Suprapubic skin (tissue), 4 donors: ENCODE measurements at regions not wholly inside any gene's neighbourhood (a gene's known extent, or its start where the extent isn't known, plus 50 kb on each side); places are given as distances from the start of the nearest gene placed in this dataset.

Experiments used
- CTCF ChIP-seq, 2 donors: fragments of 200-600 bp in 1 of 2; fragments of 450-650 bp in 1 of 2; sonication (generic) in 1 of 2; IDR thresholded peaks; one replicate each; pipeline ENCODE4 v1.5.1; 2016 to 2019; ENCODE audit warnings: antibody characterized with exemption in 2 of 2, mild to moderate bottlenecking in 1 of 2, moderate library complexity in 1 of 2
- EP300 ChIP-seq: sonication (generic); formaldehyde crosslinking; IDR thresholded peaks from one replicate; pipeline ENCODE4 v1.6.1; 2017; ENCODE audit warnings: antibody characterized with exemption
- POLR2A ChIP-seq, 2 donors: fragments of 450-650 bp; IDR thresholded peaks; one replicate each; pipeline ENCODE4 v1.6.1; 2017; ENCODE audit warnings: antibody characterized with exemption in 2 of 2, mild to moderate bottlenecking in 2 of 2, moderate library complexity in 2 of 2
- POLR2AphosphoS5 ChIP-seq, 3 donors: sonication (generic); formaldehyde crosslinking; IDR thresholded peaks; one replicate each; pipeline ENCODE4 v1.6.1; 2017; ENCODE audit warnings: antibody characterized with exemption in 3 of 3

DNA sequence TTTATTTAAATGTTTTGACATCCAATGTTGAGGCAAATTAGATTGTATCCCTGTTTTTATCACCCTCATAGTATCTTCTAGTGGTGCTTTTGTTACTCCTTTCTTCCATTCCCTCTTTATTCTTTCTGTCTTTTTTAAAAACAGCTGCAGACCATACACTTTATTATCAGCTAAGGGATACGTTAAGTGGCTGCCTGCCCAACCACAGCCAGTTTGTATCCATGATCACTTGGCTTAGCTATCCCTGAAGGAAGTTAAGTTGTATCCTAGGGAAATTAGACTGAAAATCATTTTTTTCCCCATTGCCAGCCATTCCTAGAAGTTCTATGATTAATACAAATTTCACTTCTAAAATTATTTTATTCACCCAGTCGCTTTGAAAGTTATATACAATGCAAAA is 1032.7 kb downstream of the NR2F1-AS1 start:
- TF ChIP-seq CTCF (IDR thresholded peaks at IDR 0.05) (no peak), EP300 (no peak), POLR2AphosphoS5 (IDR thresholded peaks at IDR 0.05) (no peak), POLR2A (IDR thresholded peaks at IDR 0.05) (no peak)
